PC-9 (cell line): ENCODE measurements at regions not wholly inside any gene's neighbourhood (a gene's known extent, or its start where the extent isn't known, plus 50 kb on each side); places are given as distances from the start of the nearest gene placed in this dataset.

Experiments
- BruUV-seq: library from RNA; stranded (reverse); fragments of 400-500 nt; replicated peaks from 2 replicates; lab custom pipeline; 2021; lab: Mats Ljungman, UMichigan
- CTCF ChIA-PET: fragments of 300-600 bp; sonication (Branson Sonifier 250); formaldehyde crosslinking; loops from one replicate; lab custom pipeline; 2022; ENCODE audit warnings: antibody characterized with exemption; lab: Charles Lee
- POLR2A ChIA-PET: fragments of 300-600 bp; sonication (Branson Sonifier 250); formaldehyde crosslinking; loops from one replicate; lab custom pipeline; 2022; ENCODE audit warnings: antibody characterized with exemption; ENCODE audit not compliant: unreplicated experiment; lab: Charles Lee
- DNase-seq, 2 experiments: peaks; one replicate each; pipeline versions ENCODE4 v3.0.0 to v3.0.0-alpha.2; 2015 to 2022; ENCODE audit warnings: mixed read lengths in 1 of 2
- H2AFZ ChIP-seq: fragments of 200-600 bp; sonication (generic); 2 replicates; pipeline ENCODE4 v1.8.1; 2017; ENCODE audit warnings: antibody characterized with exemption
- H3F3A ChIP-seq: fragments of 200-600 bp; sonication (generic); 2 replicates; pipeline ENCODE4 v1.8.1; 2017; ENCODE audit warnings: antibody characterized with exemption, mild to moderate bottlenecking, low read depth; ENCODE audit not compliant: insufficient read depth
- H3K27ac ChIP-seq: fragments of 200-600 bp; sonication (generic); 2 replicates; pipeline ENCODE4 v1.6.1; 2016; ENCODE audit warnings: mixed run types
- H3K27me3 ChIP-seq: fragments of 200-600 bp; sonication (generic); 2 replicates; pipeline ENCODE4 v1.6.1; 2016; ENCODE audit warnings: low read depth, mixed run types; ENCODE audit not compliant: insufficient read depth
- H3K36me3 ChIP-seq: fragments of 200-600 bp; sonication (generic); 2 replicates; pipeline ENCODE4 v1.6.1; 2016; ENCODE audit warnings: low read depth, mixed run types
- H3K4me1 ChIP-seq: fragments of 200-600 bp; sonication (generic); replicated peaks from 2 replicates; pipeline ENCODE4 v1.6.1; 2016; ENCODE audit warnings: mixed run types; ENCODE audit not compliant: insufficient read depth
- H3K4me2 ChIP-seq: fragments of 200-600 bp; sonication (generic); 2 replicates; pipeline ENCODE4 v1.6.1; 2017; ENCODE audit warnings: mixed run types
- H3K4me3 ChIP-seq: fragments of 200-600 bp; sonication (generic); 2 replicates; pipeline ENCODE4 v1.6.1; 2016; ENCODE audit warnings: mixed run types
- H3K79me2 ChIP-seq: fragments of 200-600 bp; sonication (generic); 2 replicates; pipeline ENCODE4 v1.6.1; 2017; ENCODE audit warnings: low read depth, mixed run types
- H3K9me2 ChIP-seq: fragments of 200-600 bp; sonication (generic); 2 replicates; pipeline ENCODE4 v1.8.1; 2017; ENCODE audit warnings: mild to moderate bottlenecking; ENCODE audit not compliant: insufficient read depth
- H3K9me3 ChIP-seq: fragments of 200-600 bp; sonication (generic); 2 replicates; pipeline ENCODE4 v1.8.1; 2016; ENCODE audit warnings: low read depth; ENCODE audit not compliant: insufficient read depth
- H4K20me1 ChIP-seq: fragments of 200-600 bp; sonication (generic); 2 replicates; pipeline ENCODE4 v1.8.1; 2017; ENCODE audit not compliant: insufficient read depth
- CTCF ChIP-seq: fragments of 200-600 bp; sonication (generic); conservative IDR thresholded peaks from 2 replicates; pipeline ENCODE4 v1.6.1; 2017; ENCODE audit warnings: mixed run types, antibody characterized with exemption, mild to moderate bottlenecking, moderate library complexity
- EZH2 ChIP-seq: fragments of 200-600 bp; sonication (generic); IDR thresholded peaks from 2 replicates; pipeline ENCODE4 v1.8.0; 2017; ENCODE audit warnings: antibody characterized with exemption, low read depth
- intact Hi-C: fragments of 100-400 bp; cut with micrococcal nuclease; formaldehyde crosslinking; loops from one replicate; pipeline ENCODE4 v1.10.0; 2022; ENCODE audit not compliant: unreplicated experiment

- no peak overlapping the region for H3K4me2 ChIP-seq
- H3K9me2 ChIP-seq = no peaks in the 10 kb centered on the region; the same call in 1 of the 2 replicates
- H3F3A ChIP-seq = no peaks in the 10 kb centered on the region
- TF ChIP-seq CTCF (no peak), EZH2 (no peak)
- CTCF ChIA-PET = no interaction called here
- DNase-seq = no peak
- no peaks in the 10 kb centered on the region for H3K4me1 ChIP-seq
- no peak overlapping the region for H2AFZ ChIP-seq
- H3K36me3 ChIP-seq = no peaks in the 10 kb centered on the region
- no TSS peak for BruUV-seq
- no peak overlapping the region for H3K27ac ChIP-seq
- H3K79me2 ChIP-seq = no peaks in the 10 kb centered on the region
- H3K27me3 ChIP-seq = no peaks in the 10 kb centered on the region
- H4K20me1 ChIP-seq = no peaks in the 10 kb centered on the region; the same call in 1 of the 2 replicates
- H3K9me3 ChIP-seq = no peaks in the 10 kb centered on the region
- intact Hi-C loops = no loop called here
- POLR2A ChIA-PET = no interaction called here
- no peak overlapping the region for H3K4me3 ChIP-seq
Measured at GRCh38 chr12:20134652-20135051, 233.7 kb upstream of the PDE3A start.

- no peaks in the 10 kb centered on the region for H3K79me2 ChIP-seq
- no TSS peak for BruUV-seq
- H4K20me1 ChIP-seq = no peaks in the 10 kb centered on the region; the same call in 1 of the 2 replicates
- DNase-seq = no peak
- no peaks in the 10 kb centered on the region for H3K4me1 ChIP-seq
- no peak overlapping the region for H2AFZ ChIP-seq
- no peak overlapping the region for H3K4me2 ChIP-seq
- no peaks in the 10 kb centered on the region for H3K27me3 ChIP-seq
- H3K9me3 ChIP-seq = no peaks in the 10 kb centered on the region
- POLR2A ChIA-PET = no interaction called here
- no peak overlapping the region for H3K4me3 ChIP-seq
- CTCF ChIA-PET = interaction anchor here (0.6 kb wide), 1 partner anchor 72 kb away, joined by 5 read pairs; no protein-coding TSS in a partner anchor
- H3K27ac ChIP-seq = no peak overlapping the region
- intact Hi-C loops = no loop called here
- H3K9me2 ChIP-seq = no peaks in the 10 kb centered on the region
- TF ChIP-seq CTCF = no peak
- TF ChIP-seq EZH2 = no peak
- no peaks in the 10 kb centered on the region for H3F3A ChIP-seq
- no peaks in the 10 kb centered on the region for H3K36me3 ChIP-seq
Measured at GRCh38 chr12:20140751-20141150, 227.6 kb upstream of the PDE3A start.

- Histone ChIP-seq H3K9me2 (no peaks in the 10 kb centered on the region), H3F3A (no peaks in the 10 kb centered on the region), H3K36me3 (no peaks in the 10 kb centered on the region), H3K9me3 (no peaks in the 10 kb centered on the region), H3K27me3 (no peaks in the 10 kb centered on the region), H4K20me1 (no peaks in the 10 kb centered on the region; the same call in 1 of the 2 replicates), H2AFZ (no peak overlapping the region), H3K79me2 (no peaks in the 10 kb centered on the region), H3K4me1 (no peaks in the 10 kb centered on the region), H3K4me3 (no peak overlapping the region), H3K27ac (no peak overlapping the region), H3K4me2 (no peak overlapping the region)
- intact Hi-C loops = no loop called here
- DNase-seq = no peak
- no TSS peak for BruUV-seq
- CTCF ChIA-PET = no interaction called here
- POLR2A ChIA-PET = no interaction called here
- TF ChIP-seq CTCF (no peak), EZH2 (no peak)
Measured at GRCh38 chr12:20142316-20142715, 226.0 kb upstream of the PDE3A start.
